NCI-H1417 (cell line): ENCODE measurements at regions not wholly inside any gene's neighbourhood (a gene's known extent, or its start where the extent isn't known, plus 50 kb on each side); places are given as distances from the start of the nearest gene placed in this dataset.

ENCODE experiments used
- DNase-seq, 3 experiments: peaks; one replicate each; lab custom pipeline; 2025; lab: John Stamatoyannopoulos, UW

DNA sequence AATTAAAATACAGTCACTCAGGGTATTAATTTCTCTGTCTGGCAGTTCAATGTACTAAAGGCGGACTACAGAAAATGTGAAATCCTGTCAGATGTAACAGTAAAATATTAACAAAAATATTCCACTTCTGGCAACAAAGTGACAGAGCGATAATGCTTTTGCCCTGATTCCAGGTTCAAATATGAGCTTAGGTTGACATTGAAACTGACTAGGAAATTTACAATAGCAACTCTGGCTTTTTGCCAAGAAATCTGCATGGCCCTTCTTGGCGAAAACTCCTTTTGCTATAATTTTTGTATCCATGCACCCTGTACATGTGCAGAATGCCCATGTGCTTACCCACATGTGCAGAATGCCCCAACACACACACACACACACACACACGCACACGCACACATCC is 552.2 kb downstream of the MDFIC start:
- DNase-seq = peak in 1 of 3 experiments; percentile 52

DNA sequence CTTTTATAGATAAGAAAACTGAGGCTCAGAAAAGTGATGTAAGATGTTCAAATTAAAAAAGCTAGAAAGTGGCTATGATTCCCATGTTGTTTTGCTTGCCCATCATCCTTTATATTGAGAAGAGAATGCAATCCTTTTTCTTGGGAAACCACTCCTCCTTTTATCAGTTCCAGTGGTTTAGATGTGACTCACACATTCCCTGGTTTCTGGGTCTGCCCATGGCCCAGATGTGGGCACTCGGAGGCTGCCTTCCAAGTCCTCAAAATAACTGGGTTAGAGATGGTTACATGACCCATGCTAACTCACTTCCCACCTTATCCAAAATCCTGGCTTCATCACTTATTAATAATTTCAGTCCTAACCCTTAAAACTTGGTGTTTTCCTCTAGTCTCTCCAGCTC is 550.0 kb downstream of the MDFIC start:
- no peak for DNase-seq

GRCh38 chr7:115462301-115463015 is 540.6 kb downstream of the MDFIC start:
- no peak for DNase-seq

- no peak for DNase-seq
These were observed 527.8 kb downstream of the MDFIC start for GRCh38 chr7:115449689-115450088.

- no peak for DNase-seq
These were observed 525.6 kb downstream of the MDFIC start for GRCh38 chr7:115447495-115447894.

GRCh38 chr7:115441033-115441432 is 519.1 kb downstream of the MDFIC start:
- no peak for DNase-seq

DNA sequence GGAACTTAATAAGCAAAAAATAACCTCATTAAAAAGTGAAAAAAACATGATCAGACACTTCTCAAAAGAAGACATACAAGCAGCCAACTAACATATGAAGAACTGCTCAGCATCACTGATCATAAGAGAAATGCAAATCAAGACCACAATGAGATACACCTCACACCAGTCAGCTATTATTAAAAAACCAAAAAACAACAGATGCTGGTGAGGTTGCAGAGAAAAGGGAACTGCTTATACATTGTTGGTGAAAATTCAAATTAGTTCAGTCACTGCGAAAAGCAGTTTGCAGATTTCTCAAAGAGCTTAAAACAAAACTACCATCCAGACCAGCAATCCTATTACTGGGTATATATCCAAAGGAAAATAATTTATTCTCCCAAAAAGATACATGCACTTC is 513.3 kb downstream of the MDFIC start:
- DNase-seq = no peak

GRCh38 chr7:115429918-115430317 is 508.0 kb downstream of the MDFIC start:
- DNase-seq = no peak

GRCh38 chr7:115417662-115418061 is 495.8 kb downstream of the MDFIC start:
- DNase-seq = no peak

DNA sequence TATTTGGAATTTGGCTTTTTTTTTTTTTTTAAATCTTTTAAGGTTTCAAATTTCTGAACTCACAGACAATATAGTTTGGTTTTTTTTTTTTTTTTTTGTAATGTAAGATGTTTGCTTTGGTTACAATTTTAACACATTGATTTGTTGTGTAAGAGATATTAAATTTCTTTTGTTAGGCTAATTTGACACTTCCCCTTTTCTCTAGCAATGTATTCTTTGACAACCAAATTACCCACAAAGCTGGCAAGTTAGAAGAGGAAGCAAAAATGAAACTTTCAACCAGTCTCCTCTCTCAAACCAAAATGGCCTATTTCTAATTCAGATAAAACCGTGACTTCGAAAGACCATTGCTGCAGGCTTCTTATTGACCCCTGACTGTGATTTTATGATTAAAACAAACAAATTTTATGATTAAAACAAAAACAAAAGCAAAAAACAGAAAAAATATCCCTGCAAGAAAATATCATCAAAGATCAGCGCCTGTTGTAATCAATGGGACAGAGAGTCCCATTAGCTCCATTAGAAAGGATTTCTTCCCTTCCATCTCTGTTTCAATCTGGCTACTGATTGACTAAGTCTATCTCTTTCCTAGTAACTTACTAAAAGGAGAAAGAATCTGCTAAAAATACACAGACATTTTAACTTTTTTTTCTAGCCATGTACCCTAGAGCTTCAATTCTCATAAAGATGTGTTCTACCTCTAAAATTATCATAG is 489.2 kb downstream of the MDFIC start:
- DNase-seq = no peak

DNA sequence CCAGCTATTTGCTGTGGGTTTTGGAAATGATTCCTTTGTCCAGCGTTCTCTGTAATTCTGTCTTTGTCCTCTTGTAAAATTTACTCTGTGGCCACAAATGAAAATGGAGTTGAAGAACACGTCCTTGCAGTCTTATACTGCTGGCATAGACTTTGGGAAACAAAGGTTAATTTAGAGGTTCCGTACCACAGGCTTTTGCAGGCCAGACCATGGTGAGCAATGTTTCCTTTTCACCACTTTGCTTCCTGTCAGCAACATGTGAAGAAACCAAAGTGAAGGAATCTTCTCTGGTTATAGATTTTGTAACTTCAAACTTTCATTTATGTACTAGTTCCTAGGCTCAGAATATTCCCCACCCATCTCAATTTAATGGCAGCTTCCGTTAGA is 488.5 kb downstream of the MDFIC start:
- no peak for DNase-seq

DNA sequence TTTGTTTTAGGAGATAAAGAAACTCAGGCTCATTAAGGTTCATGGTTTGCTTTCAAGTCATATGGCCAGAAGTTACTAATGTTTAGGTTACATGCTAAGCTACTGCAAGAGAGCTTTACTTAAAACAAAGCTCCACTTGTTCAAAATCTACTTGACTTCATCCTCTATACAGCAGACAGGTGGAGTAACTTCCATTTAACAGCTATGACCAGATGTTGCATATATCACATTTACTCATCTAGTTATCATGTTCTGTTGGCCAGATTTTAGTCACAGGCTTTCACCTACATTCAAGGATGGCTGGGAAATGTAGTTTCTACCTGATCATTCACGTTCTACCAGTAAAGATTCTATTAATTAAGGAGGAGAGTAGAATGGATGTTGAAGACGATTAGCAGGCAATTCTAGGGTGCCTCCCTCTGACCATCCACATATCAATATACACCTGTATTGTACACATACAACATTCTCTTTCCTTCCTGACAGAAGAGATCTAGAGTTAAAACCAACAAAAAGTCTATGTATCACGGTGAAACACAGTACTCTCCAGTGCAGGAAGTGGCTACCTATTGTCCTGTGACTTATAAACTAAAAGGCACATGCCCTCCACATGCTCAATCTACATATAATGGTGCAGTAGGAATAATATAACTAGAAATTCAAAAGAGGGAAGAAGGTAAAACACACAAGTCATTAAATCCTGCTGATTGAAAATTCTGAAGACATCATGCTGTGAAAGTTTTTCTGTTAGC is 488.0 kb downstream of the MDFIC start:
- no peak for DNase-seq

GRCh38 chr7:115406219-115406618 is 484.3 kb downstream of the MDFIC start:
- DNase-seq = no peak

DNA sequence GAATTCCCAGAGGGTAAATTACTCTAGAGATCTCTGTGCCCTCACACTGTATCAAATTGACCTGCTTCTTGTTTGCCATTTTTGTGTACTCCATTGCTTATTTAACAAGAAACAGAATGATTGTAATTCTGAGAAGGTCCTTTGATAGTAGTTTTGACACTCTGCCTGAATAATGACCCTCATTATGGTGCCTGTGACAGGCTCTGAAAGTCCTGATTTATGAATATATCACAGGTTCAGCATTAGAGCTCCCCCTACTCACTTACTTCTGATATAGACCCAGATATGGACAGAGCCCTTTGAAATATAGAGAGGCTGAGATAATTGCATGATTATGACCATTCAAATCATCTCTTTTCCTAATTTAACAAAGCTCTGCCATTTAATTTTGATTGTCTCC is 465.2 kb downstream of the MDFIC start:
- peak in 2 of 3 experiments; percentile 83 to 98 for DNase-seq

DNA sequence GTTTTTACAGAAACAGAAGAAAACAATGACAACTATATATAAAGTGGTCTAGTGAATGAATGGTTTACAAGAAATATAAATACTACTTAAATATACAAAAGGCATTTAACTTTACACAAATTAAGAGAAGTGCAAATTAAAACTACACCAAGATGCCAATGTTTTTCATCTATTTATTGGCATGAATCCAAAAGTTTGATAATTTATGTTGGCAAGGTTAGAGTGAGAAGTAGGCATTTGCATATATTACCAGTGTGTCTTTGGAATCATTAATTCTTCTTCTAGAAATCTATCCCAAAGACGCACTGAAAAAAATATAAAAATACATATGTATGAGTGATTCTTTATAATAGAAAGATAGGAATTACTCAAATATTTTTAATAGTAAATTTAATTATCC is 457.4 kb downstream of the MDFIC start:
- DNase-seq = no peak

GRCh38 chr7:115368998-115369397 is 447.1 kb downstream of the MDFIC start:
- peak in 1 of 3 experiments; percentile 20 for DNase-seq

- no peak for DNase-seq
These were observed 442.0 kb downstream of the MDFIC start for GRCh38 chr7:115363916-115364315.

DNA sequence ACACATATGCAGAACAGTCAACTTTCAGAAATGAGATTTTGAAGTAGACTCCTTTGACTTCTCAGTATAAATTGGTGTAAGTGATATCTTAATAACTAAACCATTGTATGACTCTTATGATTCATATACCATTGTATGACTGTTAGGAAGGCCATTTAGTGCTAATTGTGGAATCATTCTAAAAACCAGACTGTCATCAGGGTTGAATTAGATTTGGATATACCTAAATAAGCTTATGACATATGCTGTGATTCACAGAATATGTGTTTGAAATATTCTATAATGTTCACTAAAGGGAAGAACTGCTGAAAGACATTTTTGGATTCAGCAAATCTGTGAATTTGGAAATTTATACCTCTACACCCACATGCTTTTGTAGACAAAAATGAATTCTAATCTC is 438.1 kb downstream of the MDFIC start:
- DNase-seq = no peak

GRCh38 chr7:115359119-115359518 is 437.2 kb downstream of the MDFIC start:
- no peak for DNase-seq

GRCh38 chr7:115357703-115357999 is 435.8 kb downstream of the MDFIC start:
- peak in 1 of 3 experiments; percentile 47 for DNase-seq

DNA sequence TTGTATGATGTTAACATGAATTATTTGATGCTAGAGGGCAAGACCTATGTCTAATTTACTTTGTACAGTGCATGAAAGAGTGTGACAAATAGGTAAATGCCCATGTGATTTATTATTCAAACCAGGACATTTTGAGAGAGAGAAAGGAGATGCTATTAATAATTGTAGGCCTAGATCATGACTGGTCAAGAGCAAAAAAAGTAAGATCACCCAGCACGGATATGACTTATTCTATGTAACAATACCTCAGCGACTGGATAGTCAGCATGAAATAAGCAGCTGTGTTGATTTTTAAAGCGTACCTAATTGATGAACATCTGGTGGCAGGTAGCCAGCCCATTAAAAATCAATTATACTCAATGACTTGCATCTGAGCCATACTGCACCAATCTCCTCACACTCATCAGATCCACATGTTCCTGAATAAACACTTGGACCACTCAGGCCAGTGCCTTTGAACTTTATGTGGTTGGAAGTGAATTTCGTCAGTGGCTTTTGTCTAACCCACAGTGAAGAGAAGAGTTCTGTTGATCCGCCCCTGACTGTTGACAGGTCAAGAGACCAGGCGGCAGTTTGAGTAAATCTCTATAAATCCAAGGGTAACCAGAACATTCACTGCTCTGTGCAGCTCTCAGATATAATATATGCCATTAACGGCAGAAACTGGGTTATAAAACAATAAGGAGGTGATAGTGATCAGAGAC is 435.3 kb downstream of the MDFIC start:
- DNase-seq = peak in 2 of 3 experiments; percentile 80 to 96

DNA sequence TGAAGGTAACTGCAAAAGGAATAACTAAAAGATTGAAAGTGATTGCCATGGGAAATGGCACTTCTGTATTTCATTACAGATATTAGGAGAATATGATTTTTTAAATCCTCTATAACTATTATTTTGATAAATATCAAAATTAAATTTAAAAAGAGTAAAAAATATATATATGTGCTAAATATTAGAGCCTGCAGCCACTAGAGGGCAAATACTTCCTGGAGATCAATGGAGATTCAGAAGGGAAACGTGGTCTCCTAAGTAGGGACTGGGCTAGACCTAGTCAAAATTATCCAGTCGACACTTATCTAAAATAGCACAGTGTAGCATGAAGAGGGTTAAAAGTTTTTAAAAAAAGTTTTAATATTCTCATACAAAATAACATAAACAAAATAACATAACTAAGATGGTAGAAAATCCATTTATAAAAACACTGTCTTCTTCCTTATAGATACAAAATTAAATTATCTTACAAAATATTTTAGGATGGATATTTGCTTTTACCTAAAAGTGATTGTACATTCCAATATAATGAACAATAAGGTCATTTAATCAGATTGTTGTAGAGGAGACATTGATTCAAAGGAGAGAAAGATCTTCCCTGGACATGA is 434.3 kb downstream of the MDFIC start:
- peak in 1 of 3 experiments; percentile 39 for DNase-seq
